T-helper 17 cell (primary cell): ENCODE measurements at regions not wholly inside any gene's neighbourhood (a gene's known extent, or its start where the extent isn't known, plus 50 kb on each side); places are given as distances from the start of the nearest gene placed in this dataset.

Experiments
- ATAC-seq: fragments of 150-1000 bp; cut with Tn5 transposase; 2 replicates; pipeline ENCODE4 v1.10.0; 2021; ENCODE audit warnings: mild to moderate bottlenecking, moderate library complexity
- DNase-seq, 3 donors: peaks; one replicate each; pipeline versions ENCODE4 v3.0.0 to v3.0.0-alpha.2; 2020 to 2021
- H3K9me3 ChIP-seq: one replicate; pipeline ENCODE4 v1.7.0; 2013; ENCODE audit warnings: low read length, mild to moderate bottlenecking; ENCODE audit not compliant: control insufficient read depth, poor library complexity, severe bottlenecking
- H3K27ac Mint-ChIP-seq: one replicate; pipeline ENCODE4 v1.8.0; 2022; ENCODE audit warnings: mild to moderate bottlenecking, moderate library complexity, mixed read lengths
- H3K27me3 Mint-ChIP-seq: one replicate; pipeline ENCODE4 v1.8.0; 2022; ENCODE audit warnings: mixed read lengths
- H3K36me3 Mint-ChIP-seq: one replicate; pipeline ENCODE4 v1.8.0; 2022; ENCODE audit warnings: low read depth, mixed read lengths
- H3K4me1 Mint-ChIP-seq: one replicate; pipeline ENCODE4 v1.8.0; 2022; ENCODE audit warnings: mild to moderate bottlenecking, mixed read lengths
- H3K4me3 Mint-ChIP-seq: one replicate; pipeline ENCODE4 v1.8.0; 2022; ENCODE audit warnings: mild to moderate bottlenecking, moderate library complexity, mixed read lengths

DNA sequence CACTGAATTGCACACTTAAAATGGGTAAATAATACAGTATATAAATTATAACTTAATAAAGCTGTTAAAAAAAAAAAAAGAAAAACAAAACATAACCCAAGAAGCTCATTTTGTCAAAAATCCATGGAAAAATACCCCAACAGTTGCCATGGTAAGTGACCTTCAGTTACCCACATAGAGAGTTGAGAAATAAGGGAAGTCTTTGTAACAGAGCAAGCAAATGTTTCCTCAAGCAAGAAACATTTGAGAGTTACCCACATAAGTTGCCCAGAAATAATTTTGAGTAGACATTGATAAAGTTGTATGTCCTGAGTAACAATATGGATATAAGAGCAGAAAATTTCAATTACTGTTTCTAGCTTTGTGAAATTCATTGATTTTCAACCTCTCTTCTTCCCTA lies 227.4 kb downstream of the CCDC59 start:
- Mint-ChIP-seq H3K27ac (no peak overlapping the region), H3K27me3 (no peaks in the 10 kb centered on the region), H3K4me1 (no peaks in the 10 kb centered on the region), H3K4me3 (no peak overlapping the region), H3K36me3 (no peaks in the 10 kb centered on the region)
- ATAC-seq (no peak), DNase-seq (no peak)
- H3K9me3 ChIP-seq, result no peaks in the 10 kb centered on the region

DNA sequence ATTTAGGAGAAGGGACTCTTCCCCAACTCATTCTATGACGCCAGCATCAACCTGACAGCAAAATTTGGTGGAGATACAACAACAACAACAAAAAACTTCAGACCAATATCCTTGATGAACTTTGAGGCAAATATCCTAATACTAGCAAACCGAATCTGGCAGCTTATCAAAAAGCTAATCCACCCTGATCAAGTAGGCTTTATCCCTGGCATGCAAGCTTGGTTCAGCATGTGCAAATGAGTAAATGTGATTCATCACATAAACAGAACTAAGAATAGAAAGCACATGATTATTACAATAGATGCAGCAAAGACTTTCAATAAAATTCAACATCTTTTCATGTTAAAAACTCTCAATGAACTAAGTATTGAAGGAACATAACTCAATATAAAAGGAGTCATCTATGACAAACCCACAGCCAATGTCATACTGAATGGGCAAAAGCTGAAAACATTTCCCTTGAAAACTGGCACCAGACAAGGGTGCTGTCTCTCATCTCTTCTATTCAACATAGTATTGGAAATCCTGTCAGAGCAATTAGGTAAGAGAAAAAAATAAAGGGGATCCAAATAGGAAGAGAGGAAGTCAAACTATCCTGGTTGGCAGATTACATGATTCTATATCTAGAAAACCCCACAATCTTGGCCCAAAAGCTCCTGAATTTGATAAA lies 233.3 kb downstream of the CCDC59 start:
- H3K36me3 Mint-ChIP-seq, result no peaks in the 10 kb centered on the region
- H3K4me3 Mint-ChIP-seq, result no peak overlapping the region
- H3K9me3 ChIP-seq, result no peaks in the 10 kb centered on the region
- ATAC-seq (no peak), DNase-seq (no peak)
- H3K27me3 Mint-ChIP-seq, result no peaks in the 10 kb centered on the region
- H3K27ac Mint-ChIP-seq, result no peak overlapping the region
- no peaks in the 10 kb centered on the region for H3K4me1 Mint-ChIP-seq

DNA sequence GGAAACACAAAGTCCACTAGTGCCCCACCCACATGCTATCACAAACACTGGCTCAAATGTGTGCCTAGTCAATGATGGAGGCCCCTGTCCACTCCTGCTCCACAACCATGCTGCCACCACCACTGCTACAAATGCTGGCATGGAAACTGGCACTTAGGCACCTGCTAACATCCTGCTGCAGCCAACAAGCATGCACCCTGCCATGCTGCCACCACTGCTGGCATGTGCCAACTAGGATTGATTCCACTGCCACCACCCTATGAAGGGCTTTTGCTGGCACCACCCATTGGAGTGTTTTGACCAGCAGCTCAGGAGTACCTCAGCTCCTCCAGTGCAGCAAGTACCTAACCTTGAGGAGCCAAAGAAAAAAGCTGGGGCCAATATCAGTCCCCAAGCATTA lies 236.6 kb downstream of the CCDC59 start:
- Mint-ChIP-seq H3K4me1 (no peaks in the 10 kb centered on the region), H3K27ac (no peak overlapping the region), H3K27me3 (no peaks in the 10 kb centered on the region), H3K36me3 (no peaks in the 10 kb centered on the region), H3K4me3 (no peak overlapping the region)
- no peak for ATAC-seq
- no peaks in the 10 kb centered on the region for H3K9me3 ChIP-seq
- DNase-seq, result no peak

DNA sequence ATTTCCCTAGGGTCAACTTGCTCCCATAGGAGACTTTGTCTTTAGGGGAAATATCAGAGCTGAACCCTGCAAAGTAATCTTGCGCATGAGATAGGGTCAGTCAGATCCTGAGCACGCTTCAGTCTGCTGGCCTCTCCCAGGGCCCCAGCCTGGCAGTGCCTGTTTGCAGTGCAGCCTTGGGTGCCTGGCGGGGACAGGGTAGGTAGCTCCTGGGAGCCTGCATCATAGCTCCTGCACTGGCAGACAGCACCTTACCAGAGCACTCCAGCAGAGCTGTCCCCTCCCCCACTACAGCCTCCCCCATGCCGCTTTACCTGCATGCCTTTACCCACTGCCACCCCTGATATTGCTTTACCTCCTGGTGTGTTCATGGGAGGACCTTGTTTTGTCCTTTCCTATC lies 237.3 kb downstream of the CCDC59 start:
- ATAC-seq (no peak), DNase-seq (no peak)
- no peaks in the 10 kb centered on the region for H3K9me3 ChIP-seq
- H3K36me3 Mint-ChIP-seq, result no peaks in the 10 kb centered on the region
- H3K27ac Mint-ChIP-seq, result no peak overlapping the region
- H3K4me3 Mint-ChIP-seq, result no peak overlapping the region
- H3K4me1 Mint-ChIP-seq, result no peaks in the 10 kb centered on the region
- no peaks in the 10 kb centered on the region for H3K27me3 Mint-ChIP-seq

DNA sequence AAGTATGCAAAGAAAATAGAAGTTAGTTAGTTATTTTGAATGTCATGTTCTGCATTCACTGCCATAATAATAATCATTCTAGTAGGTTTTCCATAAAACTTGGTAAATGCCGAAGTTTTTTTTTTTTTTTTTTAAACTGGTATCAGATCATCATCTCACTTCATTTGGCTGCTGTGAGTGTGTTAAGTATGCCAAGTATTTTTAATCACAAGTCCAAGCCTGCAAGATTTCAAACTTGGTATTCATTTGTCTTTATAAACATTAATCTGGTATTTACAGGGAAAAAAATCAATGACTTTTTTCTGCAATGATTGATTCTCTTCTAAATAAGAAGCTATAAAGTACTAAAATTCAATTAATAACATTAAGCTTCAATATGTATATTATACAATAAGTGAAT lies 248.9 kb downstream of the CCDC59 start:
- no peaks in the 10 kb centered on the region for H3K9me3 ChIP-seq
- ATAC-seq (no peak), DNase-seq (no peak)
- H3K4me3 Mint-ChIP-seq, result no peak overlapping the region
- H3K36me3 Mint-ChIP-seq, result no peaks in the 10 kb centered on the region
- no peaks in the 10 kb centered on the region for H3K27me3 Mint-ChIP-seq
- no peak overlapping the region for H3K27ac Mint-ChIP-seq
- no peaks in the 10 kb centered on the region for H3K4me1 Mint-ChIP-seq

GRCh38 chr12:82108615-82109014 lies 249.6 kb downstream of the CCDC59 start:
- no peaks in the 10 kb centered on the region for H3K9me3 ChIP-seq
- Mint-ChIP-seq H3K36me3 (no peaks in the 10 kb centered on the region), H3K27me3 (no peaks in the 10 kb centered on the region), H3K4me3 (no peak overlapping the region), H3K27ac (no peak overlapping the region), H3K4me1 (no peaks in the 10 kb centered on the region)
- no peak for DNase-seq
- no peak for ATAC-seq

- no peaks in the 10 kb centered on the region for H3K9me3 ChIP-seq
- Mint-ChIP-seq H3K4me1 (no peaks in the 10 kb centered on the region), H3K36me3 (no peaks in the 10 kb centered on the region), H3K27ac (no peak overlapping the region), H3K27me3 (no peaks in the 10 kb centered on the region), H3K4me3 (no peak overlapping the region)
- DNase-seq (no peak), ATAC-seq (no peak)
Measured at GRCh38 chr12:82099216-82099615, 259.0 kb downstream of the CCDC59 start.

GRCh38 chr12:82097877-82098276 lies 260.3 kb downstream of the CCDC59 start:
- DNase-seq (no peak), ATAC-seq (no peak)
- no peaks in the 10 kb centered on the region for H3K36me3 Mint-ChIP-seq
- H3K27ac Mint-ChIP-seq, result no peak overlapping the region
- H3K4me3 Mint-ChIP-seq, result no peak overlapping the region
- no peaks in the 10 kb centered on the region for H3K9me3 ChIP-seq
- no peaks in the 10 kb centered on the region for H3K4me1 Mint-ChIP-seq
- H3K27me3 Mint-ChIP-seq, result no peaks in the 10 kb centered on the region

GRCh38 chr12:82097438-82097837 lies 260.7 kb downstream of the CCDC59 start:
- ATAC-seq (no peak), DNase-seq (no peak)
- no peaks in the 10 kb centered on the region for H3K9me3 ChIP-seq
- H3K27me3 Mint-ChIP-seq, result no peaks in the 10 kb centered on the region
- H3K27ac Mint-ChIP-seq, result no peak overlapping the region
- no peaks in the 10 kb centered on the region for H3K4me1 Mint-ChIP-seq
- no peaks in the 10 kb centered on the region for H3K36me3 Mint-ChIP-seq
- no peak overlapping the region for H3K4me3 Mint-ChIP-seq

GRCh38 chr12:82090165-82090564 lies 268.0 kb downstream of the CCDC59 start:
- H3K4me1 Mint-ChIP-seq, result no peaks in the 10 kb centered on the region
- no peaks in the 10 kb centered on the region for H3K9me3 ChIP-seq
- no peaks in the 10 kb centered on the region for H3K36me3 Mint-ChIP-seq
- H3K27me3 Mint-ChIP-seq, result no peaks in the 10 kb centered on the region
- H3K27ac Mint-ChIP-seq, result no peak overlapping the region
- no peak for ATAC-seq
- no peak overlapping the region for H3K4me3 Mint-ChIP-seq
- DNase-seq, result no peak

DNA sequence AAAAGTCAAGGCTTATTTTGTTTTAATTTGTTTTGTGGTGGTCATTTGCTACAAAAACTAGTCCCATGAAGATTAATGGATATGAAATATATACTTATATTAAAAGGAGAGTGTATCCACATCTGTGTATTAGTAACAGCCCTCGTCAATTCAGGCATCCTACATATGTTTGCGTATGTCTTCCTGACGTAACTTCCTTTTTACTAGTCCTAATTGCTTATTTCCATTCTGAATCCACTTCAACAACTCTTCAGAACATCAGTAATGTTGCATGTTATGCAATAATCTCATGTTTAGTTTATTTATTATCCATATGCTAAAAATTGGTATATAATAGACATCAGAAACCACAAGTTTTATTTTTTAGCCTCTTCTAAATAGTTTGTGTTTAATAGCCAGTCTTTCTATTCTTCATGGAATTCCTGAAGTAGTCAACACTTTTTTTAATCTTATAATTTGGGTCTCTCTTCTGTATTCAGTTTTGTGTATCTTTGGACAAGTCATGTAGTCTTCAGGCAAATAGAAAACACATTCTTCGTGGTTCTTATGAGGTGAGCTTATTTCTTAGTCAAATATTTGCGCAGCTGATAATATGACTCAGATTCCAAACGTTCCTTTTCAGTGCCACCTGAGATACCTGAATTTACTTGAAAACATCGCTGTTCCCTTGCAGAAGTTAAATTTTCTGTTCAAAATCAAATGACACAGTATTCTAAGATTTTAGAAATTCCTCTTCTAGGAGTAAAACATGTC lies 268.6 kb downstream of the CCDC59 start:
- DNase-seq (no peak), ATAC-seq (no peak)
- Mint-ChIP-seq H3K27ac (no peak overlapping the region), H3K4me3 (no peak overlapping the region), H3K36me3 (no peaks in the 10 kb centered on the region), H3K27me3 (no peaks in the 10 kb centered on the region), H3K4me1 (no peaks in the 10 kb centered on the region)
- H3K9me3 ChIP-seq, result no peaks in the 10 kb centered on the region

- no peak overlapping the region for H3K4me3 Mint-ChIP-seq
- H3K4me1 Mint-ChIP-seq, result no peaks in the 10 kb centered on the region
- H3K36me3 Mint-ChIP-seq, result no peaks in the 10 kb centered on the region
- H3K9me3 ChIP-seq, result no peaks in the 10 kb centered on the region
- no peak for ATAC-seq
- no peak overlapping the region for H3K27ac Mint-ChIP-seq
- DNase-seq, result no peak
- H3K27me3 Mint-ChIP-seq, result no peaks in the 10 kb centered on the region
Measured at GRCh38 chr12:82082501-82082900, 275.7 kb downstream of the CCDC59 start.

- no peaks in the 10 kb centered on the region for H3K27me3 Mint-ChIP-seq
- no peak for DNase-seq
- H3K4me3 Mint-ChIP-seq, result no peak overlapping the region
- H3K27ac Mint-ChIP-seq, result no peak overlapping the region
- H3K4me1 Mint-ChIP-seq, result no peaks in the 10 kb centered on the region
- H3K9me3 ChIP-seq, result no peaks in the 10 kb centered on the region
- H3K36me3 Mint-ChIP-seq, result no peaks in the 10 kb centered on the region
- no peak for ATAC-seq
Measured at GRCh38 chr12:82069931-82070514, 288.2 kb downstream of the CCDC59 start.

- Mint-ChIP-seq H3K27ac (no peak overlapping the region), H3K4me1 (no peaks in the 10 kb centered on the region), H3K4me3 (no peak overlapping the region), H3K36me3 (no peaks in the 10 kb centered on the region), H3K27me3 (no peaks in the 10 kb centered on the region)
- no peaks in the 10 kb centered on the region for H3K9me3 ChIP-seq
- no peak for DNase-seq
- no peak for ATAC-seq
Measured at GRCh38 chr12:82058197-82058596, 299.0 kb upstream of the PPFIA2 start.
